NCI-H1105 (cell line): ENCODE measurements at regions not wholly inside any gene's neighbourhood (a gene's known extent, or its start where the extent isn't known, plus 50 kb on each side); places are given as distances from the start of the nearest gene placed in this dataset.

Experiments used
- DNase-seq: peaks from one replicate; lab custom pipeline; 2025; lab: John Stamatoyannopoulos, UW

DNA sequence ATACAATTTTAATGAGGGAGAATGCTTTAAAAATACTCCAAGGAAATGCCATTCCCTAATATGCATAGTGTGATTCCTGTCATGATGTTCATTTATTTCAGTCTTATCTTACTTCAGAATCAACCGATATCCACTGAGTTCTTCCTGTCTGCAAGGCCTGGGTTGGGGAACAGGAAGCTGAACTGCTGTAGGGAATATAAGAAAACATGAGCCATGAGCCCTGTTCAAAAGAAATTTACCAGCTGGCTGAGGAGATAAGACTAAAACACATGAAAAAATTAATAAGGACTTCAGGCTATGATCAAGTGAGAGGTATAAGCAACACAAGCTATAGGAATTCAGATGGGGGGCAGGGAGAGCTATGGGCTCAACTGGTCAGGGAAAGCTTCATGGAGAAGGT lies 184.7 kb downstream of the PLPP4 start:
- no peak for DNase-seq

DNA sequence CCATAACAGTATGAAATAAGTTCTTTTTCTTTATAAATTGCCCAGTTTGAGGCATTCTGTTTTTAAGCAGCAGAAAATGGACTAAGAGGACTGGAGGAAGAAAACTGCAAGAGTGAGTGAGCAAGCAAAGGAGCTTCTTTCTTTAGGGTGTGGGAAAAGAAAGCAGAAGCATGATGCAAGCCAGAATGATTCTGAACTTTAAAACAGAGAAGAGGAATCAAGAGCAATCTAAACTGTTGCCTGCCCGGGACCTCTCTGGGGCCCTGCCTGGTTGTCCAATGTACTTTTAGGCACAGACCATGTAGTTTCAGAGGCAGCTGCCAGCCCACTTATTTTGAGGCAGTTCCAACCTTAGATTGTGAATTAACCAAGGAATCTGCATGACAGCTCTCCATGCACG lies 186.3 kb downstream of the PLPP4 start:
- DNase-seq: no peak

DNA sequence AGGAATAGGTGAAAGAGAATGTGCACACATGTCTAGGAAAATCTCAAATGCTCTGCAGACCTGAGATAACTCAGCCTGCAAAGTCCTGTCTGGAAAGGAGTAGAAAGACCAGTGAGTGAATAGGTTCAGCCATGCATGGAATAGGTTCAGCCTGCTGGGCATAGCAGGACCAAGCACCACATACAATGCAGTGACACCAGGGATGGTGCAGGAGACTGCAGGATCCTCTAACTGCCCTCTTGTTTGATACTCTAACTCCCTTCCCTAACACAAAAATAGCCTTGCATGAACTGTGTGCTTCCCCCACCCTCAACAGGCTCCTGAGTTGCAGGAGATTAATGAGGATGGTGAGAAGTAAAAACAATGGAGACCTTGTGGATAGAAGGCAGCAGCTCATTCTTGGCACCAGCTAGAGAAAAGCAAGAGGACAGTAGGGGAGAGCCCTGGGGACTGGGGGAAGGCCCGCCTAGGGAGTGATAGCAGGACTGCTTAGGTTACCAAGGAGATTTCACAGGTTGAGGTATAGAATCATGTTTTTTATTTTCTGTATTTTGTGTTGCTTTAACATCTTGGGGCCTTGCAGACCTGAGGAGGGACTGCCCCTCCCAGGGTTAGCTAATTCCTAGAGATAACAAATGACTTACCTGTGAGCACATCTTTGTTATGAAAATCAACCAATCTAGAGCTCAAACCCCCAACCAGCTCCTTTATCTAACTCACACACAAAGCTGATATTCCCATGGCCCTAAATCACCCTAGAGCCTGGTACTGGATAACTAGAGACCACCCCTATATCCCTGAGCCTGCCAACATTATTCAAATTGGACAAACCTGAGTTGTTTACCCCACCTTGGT lies 187.8 kb downstream of the PLPP4 start:
- no peak for DNase-seq

DNA sequence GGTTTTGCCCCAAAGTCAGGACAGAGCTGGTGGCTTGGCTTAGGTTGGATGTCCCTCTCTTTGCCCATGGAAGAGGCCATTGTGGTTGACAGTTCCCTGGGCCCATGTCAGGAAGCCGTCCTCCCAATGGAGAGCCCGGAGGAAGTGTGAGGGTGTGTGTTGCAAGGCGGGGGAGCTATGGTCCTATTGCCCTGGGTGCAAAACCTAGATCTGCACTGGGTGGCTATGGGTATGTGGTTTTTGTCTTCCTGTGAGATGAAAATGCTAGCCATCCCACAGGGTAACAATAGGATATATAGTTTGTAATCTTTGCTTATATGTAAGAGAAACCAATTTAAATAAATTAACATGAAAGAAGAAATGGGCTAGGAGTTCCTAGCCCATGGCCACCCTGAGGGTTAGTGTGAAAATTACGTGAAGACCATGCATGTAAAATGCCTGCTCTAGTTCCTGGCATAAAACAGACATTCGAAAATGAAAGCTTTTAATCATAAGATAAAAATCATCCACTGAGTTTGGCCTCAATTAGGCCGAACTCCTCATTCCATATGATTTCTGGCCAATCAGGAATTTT lies 189.2 kb downstream of the PLPP4 start:
- DNase-seq: no peak

DNA sequence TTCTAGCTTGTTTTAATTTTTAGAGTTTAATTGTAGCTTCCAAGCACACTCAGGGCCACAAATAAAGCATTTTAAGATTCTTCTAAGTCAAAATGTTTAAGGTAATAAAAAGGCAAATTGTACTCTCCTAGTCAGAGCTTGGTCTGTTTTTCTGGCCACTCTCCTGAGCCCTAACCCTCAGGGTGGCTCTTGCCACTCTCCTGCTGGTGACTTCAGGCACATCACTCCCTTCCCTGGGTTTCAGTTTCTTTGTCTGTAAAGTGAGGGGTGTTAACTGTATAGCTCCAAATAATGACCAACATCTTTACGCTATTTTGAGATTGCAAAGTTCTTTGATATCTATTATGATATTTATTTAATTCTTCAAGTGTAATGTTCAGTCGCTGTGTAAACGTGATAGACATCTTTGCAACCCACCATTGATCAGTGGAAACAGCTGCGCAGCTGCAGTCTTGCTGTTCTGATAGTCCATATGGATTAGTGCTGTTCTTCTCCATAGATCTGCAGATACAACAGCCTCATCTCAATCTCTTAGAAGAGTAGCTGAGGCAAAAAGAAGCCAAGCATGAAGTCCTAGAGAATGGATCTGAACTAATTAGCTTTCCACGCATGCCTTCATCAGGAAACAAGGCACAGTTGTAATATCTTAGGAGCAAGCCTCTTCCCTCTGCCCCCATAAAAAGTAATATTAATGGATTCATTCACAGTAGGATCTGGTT lies 189.9 kb downstream of the PLPP4 start:
- DNase-seq: no peak

- no peak for DNase-seq
Measured at GRCh38 chr10:120650705-120651399, 193.8 kb downstream of the PLPP4 start.

- DNase-seq: no peak
Measured at GRCh38 chr10:120656107-120656506, 195.1 kb upstream of the WDR11 start.

- no peak for DNase-seq
Measured at GRCh38 chr10:120657371-120657770, 193.8 kb upstream of the WDR11 start.

DNA sequence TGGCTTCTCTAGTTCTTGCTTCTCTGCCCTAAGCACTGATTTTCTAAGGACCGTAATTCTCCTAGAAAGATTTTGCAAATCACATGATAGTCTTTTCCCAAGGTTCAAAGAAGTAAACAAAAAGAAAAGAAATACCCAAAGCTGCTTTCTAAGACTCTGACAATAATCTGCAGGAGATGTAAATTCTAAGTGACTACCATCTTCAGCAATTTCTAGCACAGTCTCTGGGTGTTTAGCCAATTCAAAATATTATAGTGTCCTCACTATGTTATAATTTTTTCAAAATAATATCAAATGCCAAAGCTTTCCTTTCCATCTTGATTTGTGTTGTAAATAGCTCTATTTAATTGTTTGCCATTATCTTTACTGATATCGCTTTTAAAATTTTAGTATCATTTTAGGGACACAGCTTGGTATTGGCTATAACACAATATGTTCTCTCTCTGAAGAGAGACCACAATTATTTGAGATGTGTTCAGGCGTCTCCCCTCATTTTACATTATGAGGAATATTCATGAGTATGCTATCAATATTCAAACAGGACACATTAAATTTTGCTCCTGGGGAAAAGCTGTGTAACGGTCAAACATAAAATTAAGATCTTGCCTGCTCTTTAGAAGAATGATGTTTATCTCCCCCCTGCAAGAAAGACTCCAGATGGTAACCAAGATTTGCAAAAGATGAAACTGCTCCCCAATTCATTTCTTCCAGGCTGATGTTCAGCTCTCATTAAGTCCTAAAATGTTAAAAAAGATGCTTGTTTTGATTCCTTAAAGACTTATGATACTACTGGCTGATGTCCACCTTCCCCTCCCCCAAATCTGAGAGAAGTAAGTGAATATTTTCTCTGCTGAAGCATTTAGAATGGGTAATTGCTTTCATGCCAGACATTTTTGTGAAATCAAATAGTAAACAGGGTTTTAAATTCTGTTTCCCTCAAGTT lies 191.9 kb upstream of the WDR11 start:
- no peak for DNase-seq

DNA sequence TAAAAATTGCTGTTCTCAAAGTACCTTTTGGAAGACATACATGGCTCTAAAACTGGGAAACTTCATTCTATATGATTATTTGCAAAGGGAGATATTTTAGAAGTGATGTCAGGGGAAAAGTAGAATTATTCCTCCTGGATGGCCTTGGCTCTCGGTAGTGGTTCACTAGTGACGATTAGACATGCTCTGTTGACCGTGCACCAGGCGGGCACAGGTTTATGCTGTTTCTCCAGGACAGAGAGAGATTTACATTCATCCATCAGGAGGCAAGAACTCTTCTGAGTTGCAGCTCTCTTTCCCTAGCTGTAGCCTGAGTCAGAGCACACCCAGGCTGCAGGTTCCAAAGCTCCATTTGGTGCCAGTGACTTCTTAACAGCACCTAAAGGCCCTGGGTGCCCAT lies 184.9 kb upstream of the WDR11 start:
- DNase-seq: no peak

- no peak for DNase-seq
Measured at GRCh38 chr10:120667276-120667675, 183.9 kb upstream of the WDR11 start.

GRCh38 chr10:120671491-120671890 lies 179.7 kb upstream of the WDR11 start:
- no peak for DNase-seq

DNA sequence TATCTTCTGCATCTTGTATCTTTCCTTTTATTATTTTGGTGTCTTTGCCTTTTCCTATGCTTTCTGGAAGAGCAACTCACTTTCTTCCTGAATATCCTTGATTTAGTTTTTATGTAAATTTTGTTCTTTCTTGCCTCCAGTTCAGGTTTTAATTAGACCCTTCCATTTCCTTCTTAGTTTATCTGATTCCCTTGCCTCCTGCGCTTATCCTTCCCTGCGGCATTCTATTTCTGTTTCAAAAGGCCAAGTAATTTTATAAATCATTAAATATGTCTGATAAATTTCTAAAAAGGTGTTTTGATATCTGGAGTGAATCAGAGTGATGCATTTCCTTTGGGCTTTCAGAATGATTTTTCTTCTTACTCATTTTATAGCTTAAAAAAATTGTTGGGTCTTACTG lies 167.7 kb upstream of the WDR11 start:
- no peak for DNase-seq

- no peak for DNase-seq
Measured at GRCh38 chr10:120684226-120684625, 166.9 kb upstream of the WDR11 start.

- no peak for DNase-seq
Measured at GRCh38 chr10:120685136-120685535, 166.0 kb upstream of the WDR11 start.

- DNase-seq: no peak
Measured at GRCh38 chr10:120688928-120689327, 162.2 kb upstream of the WDR11 start.

DNA sequence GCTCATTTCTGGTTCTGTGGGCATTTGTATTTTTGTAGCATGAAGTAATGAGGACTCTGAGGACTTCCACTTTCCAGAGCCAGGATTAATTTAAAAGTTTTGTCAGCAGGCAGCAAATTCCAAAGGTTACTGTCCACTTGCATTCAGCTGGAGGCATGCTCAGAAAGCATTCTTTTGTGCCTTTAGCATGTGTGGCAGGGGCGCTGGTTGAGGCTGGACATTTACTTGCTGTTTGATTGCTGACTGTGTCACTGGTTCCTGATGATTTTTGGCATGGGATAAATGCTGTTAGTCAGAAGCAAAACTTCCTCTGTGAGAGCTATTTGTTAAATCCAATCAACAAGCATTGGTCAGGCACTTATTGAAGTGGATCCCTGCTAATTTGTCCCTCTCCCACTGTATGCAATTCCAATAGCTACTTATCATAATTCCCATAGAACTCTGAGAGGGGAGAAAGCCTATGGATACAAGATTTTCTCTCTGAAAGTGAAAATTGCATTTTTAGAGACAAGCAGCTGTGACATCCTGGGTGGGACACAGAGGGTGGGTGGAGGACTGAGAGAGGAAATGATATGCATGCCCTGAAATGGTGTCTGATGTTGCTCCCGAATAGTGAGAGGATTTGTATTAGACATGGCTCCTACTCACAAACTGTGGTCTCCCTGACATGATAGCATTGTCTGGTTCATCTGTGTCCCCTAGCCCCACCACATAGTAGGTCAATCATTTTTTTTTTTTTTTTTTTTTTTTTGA lies 161.2 kb upstream of the WDR11 start:
- DNase-seq: no peak

GRCh38 chr10:120691625-120692024 lies 159.5 kb upstream of the WDR11 start:
- DNase-seq: no peak

DNA sequence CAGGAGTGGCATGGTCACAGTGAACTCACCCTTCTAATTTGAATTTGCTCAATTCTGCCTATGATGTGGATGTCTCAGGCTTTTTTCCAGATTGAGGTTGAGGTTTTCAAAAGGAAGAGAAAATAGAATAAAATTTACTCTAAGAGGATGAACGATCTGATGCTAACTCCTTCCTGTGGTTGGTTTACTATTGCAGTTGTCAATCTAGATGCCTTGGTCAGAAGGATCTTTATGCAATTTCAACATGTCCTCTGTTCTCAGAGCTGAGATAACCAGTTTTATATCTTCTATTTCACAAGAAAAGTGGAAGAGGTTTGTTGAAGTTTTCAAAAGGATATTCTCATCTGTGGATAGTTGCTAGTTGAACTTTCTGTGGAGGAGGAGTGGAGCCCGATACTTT lies 150.7 kb upstream of the WDR11 start:
- DNase-seq: no peak

DNA sequence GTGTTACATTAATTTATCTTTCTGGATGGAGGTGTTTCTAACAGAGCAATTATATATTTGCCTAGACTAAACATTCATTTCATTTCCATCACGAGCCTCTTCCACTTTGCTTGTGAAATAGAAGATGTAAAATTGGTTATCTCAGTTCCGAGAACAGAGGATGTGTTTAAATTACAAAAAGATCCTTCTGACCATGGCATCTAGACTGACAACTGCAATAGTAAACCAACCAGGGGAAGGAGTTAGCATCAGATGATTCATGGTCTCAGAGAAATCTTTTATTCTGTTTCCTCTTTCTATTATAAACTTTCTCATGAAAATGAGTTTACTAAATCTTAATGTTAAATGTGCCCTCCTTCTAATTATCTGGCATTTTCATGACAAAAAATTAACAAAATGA lies 149.8 kb upstream of the WDR11 start:
- DNase-seq: no peak

- DNase-seq: no peak
Measured at GRCh38 chr10:120702032-120702431, 149.1 kb upstream of the WDR11 start.
